ENCODE measurements at regions not wholly inside any gene's neighbourhood (a gene's known extent, or its start where the extent isn't known, plus 50 kb on each side); places are given as distances from the start of the nearest gene placed in this dataset.
"Not testable (repeated sequence)": the region's sequence is repeated elsewhere in the genome, so short reads cannot be mapped to it uniquely, and the experiment has no call there.

DNA sequence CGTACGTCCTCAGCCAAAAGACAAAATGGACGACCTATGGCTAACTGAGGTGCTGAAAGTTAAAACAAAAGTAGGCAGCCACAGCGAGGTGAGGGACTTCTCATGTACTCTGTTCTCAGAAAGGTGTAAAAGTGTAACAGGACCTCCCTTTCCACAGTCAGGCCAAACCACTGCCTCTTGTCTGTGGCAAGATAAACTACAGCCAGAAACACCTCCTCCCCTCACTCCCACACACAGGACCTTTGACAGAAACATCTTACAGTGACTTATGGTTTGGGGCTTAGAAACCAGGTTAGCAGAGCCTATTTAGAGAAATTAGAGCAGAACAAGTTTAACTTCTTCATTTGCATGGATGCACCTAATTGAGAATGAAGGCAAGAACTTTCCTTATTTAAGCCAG, 499.1 kb upstream of the GRIN3A start:
- no peak for ATAC-seq
- H3K9me3 Mint-ChIP-seq = no peaks in the 10 kb centered on the region
- H3K27me3 Mint-ChIP-seq = no peaks in the 10 kb centered on the region
- no peak overlapping the region for H3K27ac Mint-ChIP-seq
- no peaks in the 10 kb centered on the region for H3K4me1 Mint-ChIP-seq
- no peaks in the 10 kb centered on the region for H3K36me3 Mint-ChIP-seq
- no peak overlapping the region for H3K4me3 Mint-ChIP-seq

GRCh38 chr9:102237094-102237493, 498.6 kb upstream of the GRIN3A start:
- Mint-ChIP-seq H3K9me3 (no peaks in the 10 kb centered on the region), H3K4me3 (no peak overlapping the region), H3K4me1 (no peaks in the 10 kb centered on the region), H3K36me3 (no peaks in the 10 kb centered on the region), H3K27ac (no peak overlapping the region), H3K27me3 (no peaks in the 10 kb centered on the region)
- no peak for ATAC-seq

GRCh38 chr9:102227416-102227815, 489.0 kb upstream of the GRIN3A start:
- not testable (repeated sequence) for H3K36me3 Mint-ChIP-seq, H3K9me3 Mint-ChIP-seq, H3K4me3 Mint-ChIP-seq, H3K27me3 Mint-ChIP-seq, H3K27ac Mint-ChIP-seq, ATAC-seq, H3K4me1 Mint-ChIP-seq

- H3K4me1 Mint-ChIP-seq = no peaks in the 10 kb centered on the region
- no peak overlapping the region for H3K27ac Mint-ChIP-seq
- no peaks in the 10 kb centered on the region for H3K9me3 Mint-ChIP-seq
- no peaks in the 10 kb centered on the region for H3K27me3 Mint-ChIP-seq
- ATAC-seq = no peak
- no peak overlapping the region for H3K4me3 Mint-ChIP-seq
- no peaks in the 10 kb centered on the region for H3K36me3 Mint-ChIP-seq
Measured at GRCh38 chr9:102225841-102226441, 487.5 kb upstream of the GRIN3A start.

DNA sequence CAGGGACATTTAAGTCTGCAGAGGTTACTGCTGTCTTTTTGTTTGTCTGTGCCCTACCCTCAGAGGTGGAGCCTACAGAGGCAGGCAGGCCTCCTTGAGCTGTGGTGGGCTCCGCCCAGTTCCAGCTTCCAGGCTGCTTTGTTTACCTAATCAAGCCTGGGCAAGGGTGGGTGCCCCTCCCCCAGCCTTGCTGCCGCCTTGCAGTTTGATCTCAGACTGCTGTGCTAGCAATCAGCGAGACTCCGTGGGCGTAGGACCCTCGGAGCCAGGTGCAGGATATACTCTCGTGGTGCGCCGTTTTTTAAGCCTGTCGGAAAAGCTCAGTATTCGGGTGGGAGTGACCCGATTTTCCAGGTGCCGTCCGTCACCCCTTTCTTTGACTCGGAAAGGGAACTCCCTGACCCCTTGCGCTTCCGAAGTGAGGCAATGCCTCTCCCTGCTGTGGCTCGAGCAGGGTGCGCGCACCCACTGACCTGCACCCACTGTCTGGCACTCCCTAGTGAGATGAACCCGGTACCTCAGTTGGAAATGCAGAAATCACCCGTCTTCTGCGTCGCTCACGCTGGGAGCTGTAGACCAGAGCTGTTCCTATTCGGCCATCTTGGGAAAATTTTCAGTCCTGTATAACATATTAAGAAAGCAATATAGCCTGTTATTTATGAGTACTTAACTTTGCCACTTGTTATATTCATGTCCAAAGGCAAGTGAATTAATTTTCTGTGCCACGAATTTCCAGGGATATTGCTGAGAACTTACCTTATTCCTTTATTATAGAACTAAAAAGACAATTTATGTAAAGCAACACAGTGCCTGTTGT, 485.1 kb upstream of the GRIN3A start:
- H3K4me1 Mint-ChIP-seq, ATAC-seq, H3K27ac Mint-ChIP-seq, H3K36me3 Mint-ChIP-seq, H3K27me3 Mint-ChIP-seq, H3K9me3 Mint-ChIP-seq, H3K4me3 Mint-ChIP-seq: not testable (repeated sequence)

DNA sequence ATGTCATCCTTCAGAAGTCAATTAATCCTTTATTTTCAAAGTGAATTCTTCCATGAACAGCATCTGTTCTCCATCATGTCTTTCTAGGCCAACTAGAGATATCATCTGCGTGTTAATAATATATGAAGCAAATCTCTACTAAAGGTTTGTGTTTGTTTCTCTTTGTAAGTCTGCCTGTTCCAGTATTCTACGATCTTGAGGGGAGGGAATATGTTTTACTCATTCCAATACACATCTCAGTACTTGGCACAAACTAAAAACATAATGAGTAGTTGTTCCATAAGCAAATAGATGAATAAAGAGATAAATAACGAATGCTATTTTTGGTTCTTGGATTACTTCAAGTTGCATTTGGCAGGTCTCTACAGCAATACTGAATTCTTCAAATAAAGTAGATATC, 470.7 kb upstream of the GRIN3A start:
- no peak for ATAC-seq

DNA sequence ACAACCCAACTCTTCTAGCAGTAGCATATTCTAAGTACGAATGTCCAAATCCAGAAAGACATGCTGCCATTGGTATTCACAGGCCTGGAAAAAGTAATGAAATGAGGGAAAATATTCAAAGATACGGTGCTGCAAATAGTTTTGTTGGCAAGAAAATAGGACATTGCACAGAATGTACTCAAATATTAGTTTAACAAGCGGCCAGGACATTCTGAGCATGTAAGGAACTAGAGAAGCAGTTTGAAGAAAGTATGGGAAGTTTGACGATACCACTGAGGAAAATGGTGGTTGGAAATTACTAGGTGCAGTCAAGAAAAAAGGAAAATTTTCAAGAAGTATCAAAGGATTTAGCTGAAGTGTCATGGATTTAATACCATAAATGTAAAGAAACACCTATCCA, 468.0 kb upstream of the GRIN3A start:
- Mint-ChIP-seq H3K4me3 (no peak overlapping the region), H3K4me1 (no peaks in the 10 kb centered on the region), H3K27me3 (no peaks in the 10 kb centered on the region), H3K9me3 (no peaks in the 10 kb centered on the region), H3K36me3 (no peaks in the 10 kb centered on the region), H3K27ac (no peak overlapping the region)
- ATAC-seq = no peak

More for the DNA sequence above, 470.7 kb upstream of the GRIN3A start:
- Mint-ChIP-seq H3K27me3 (no peaks in the 10 kb centered on the region), H3K9me3 (peaks cover 3% of the 10 kb centered on the region), H3K27ac (no peak overlapping the region), H3K36me3 (no peaks in the 10 kb centered on the region), H3K4me1 (no peaks in the 10 kb centered on the region), H3K4me3 (no peak overlapping the region)

DNA sequence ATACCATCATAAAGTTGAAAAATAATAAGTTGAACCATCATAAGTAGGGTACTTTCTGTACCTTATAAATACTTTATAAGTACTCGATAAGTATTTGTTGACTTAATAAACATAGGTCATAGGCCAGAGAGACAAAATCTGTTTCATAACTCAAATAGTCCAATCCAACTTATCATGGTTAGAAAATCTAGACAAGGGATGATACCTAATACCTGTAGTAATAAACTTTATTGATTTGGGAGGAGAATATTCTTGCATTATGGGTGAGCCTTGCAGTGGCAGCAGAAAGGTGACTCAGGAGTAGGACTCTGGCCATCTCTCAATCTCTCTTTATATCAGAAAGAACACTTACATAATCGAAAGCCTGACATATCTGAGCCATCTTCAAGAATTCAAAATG, 466.8 kb upstream of the GRIN3A start:
- ATAC-seq = no peak
- H3K27ac Mint-ChIP-seq = no peak overlapping the region
- no peaks in the 10 kb centered on the region for H3K4me1 Mint-ChIP-seq
- no peaks in the 10 kb centered on the region for H3K36me3 Mint-ChIP-seq
- H3K27me3 Mint-ChIP-seq = no peaks in the 10 kb centered on the region
- no peak overlapping the region for H3K4me3 Mint-ChIP-seq
- H3K9me3 Mint-ChIP-seq = no peaks in the 10 kb centered on the region

DNA sequence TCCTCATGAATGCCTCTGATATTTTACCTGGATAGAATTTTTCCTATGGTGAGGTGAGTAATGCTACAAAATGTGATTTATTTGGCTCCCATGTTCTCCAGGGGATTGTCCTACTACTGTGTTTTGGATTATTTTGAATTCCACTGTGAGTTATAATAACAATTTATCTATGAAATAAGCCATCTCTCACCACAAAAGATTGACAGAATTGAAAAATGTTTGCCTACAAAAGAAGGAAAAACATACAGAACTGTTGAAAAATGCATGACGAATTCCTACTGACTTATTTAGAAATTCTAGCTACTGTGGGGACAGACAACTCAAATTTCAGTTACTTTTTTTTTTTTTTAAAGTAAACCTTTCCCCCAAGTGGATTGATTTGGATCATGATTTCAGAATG, 463.7 kb upstream of the GRIN3A start:
- Mint-ChIP-seq H3K36me3 (no peaks in the 10 kb centered on the region), H3K27ac (no peak overlapping the region), H3K4me3 (no peak overlapping the region), H3K9me3 (peaks cover 10% of the 10 kb centered on the region), H3K27me3 (no peaks in the 10 kb centered on the region), H3K4me1 (no peaks in the 10 kb centered on the region)
- no peak for ATAC-seq

DNA sequence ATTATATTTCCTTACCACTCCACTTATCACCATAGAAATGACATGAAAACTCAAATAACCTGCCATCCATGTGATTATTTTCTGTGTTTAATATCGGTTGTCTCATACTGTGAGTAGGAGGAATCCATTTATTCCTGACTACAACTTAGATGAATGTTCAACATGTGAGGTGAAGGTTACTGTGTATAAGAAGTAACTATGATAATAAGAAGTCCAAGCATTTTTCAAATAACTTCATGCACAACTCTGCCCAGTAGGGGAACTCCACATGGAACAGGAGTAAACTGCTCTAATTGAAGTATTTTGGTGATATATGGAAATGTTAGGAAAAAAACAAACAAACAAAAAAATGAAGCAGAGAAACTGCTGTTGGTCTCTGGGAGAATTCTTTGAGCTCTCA, 447.5 kb upstream of the GRIN3A start:
- Mint-ChIP-seq H3K36me3 (no peaks in the 10 kb centered on the region), H3K9me3 (peaks cover 3% of the 10 kb centered on the region), H3K4me1 (no peaks in the 10 kb centered on the region), H3K27ac (no peak overlapping the region), H3K4me3 (no peak overlapping the region), H3K27me3 (no peaks in the 10 kb centered on the region)
- no peak for ATAC-seq

- no peaks in the 10 kb centered on the region for H3K27me3 Mint-ChIP-seq
- peaks cover 3% of the 10 kb centered on the region for H3K9me3 Mint-ChIP-seq
- no peak overlapping the region for H3K4me3 Mint-ChIP-seq
- H3K36me3 Mint-ChIP-seq = no peaks in the 10 kb centered on the region
- ATAC-seq = no peak
- no peaks in the 10 kb centered on the region for H3K4me1 Mint-ChIP-seq
- no peak overlapping the region for H3K27ac Mint-ChIP-seq
Measured at GRCh38 chr9:102185371-102185770, 446.9 kb upstream of the GRIN3A start.

DNA sequence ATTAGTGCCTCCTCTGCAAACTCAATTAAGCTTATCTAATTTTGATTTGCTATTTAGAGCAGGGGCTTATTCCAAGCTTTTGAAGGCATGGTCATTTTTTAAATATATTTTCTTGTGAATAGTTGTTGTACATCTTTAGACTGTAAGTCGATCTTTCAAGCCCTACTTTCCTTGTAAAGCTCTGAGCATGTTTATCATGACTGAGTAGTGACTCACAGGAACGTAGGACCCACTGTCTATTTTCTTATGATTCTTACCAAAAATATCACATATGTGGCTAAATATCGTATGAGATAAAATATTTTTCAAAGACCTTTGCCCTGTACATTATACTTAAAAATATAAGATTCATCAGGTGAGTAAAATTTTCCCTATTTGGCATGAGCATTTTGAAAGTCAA, 440.4 kb upstream of the GRIN3A start:
- no peaks in the 10 kb centered on the region for H3K36me3 Mint-ChIP-seq
- no peaks in the 10 kb centered on the region for H3K27me3 Mint-ChIP-seq
- no peak for ATAC-seq
- no peak overlapping the region for H3K4me3 Mint-ChIP-seq
- H3K4me1 Mint-ChIP-seq = no peaks in the 10 kb centered on the region
- peaks cover 12% of the 10 kb centered on the region for H3K9me3 Mint-ChIP-seq
- no peak overlapping the region for H3K27ac Mint-ChIP-seq

GRCh38 chr9:102174202-102174601, 435.8 kb upstream of the GRIN3A start:
- not testable (repeated sequence) for H3K4me3 Mint-ChIP-seq, H3K27ac Mint-ChIP-seq, ATAC-seq, H3K4me1 Mint-ChIP-seq, H3K27me3 Mint-ChIP-seq, H3K36me3 Mint-ChIP-seq
- peaks cover 14% of the 10 kb centered on the region for H3K9me3 Mint-ChIP-seq

DNA sequence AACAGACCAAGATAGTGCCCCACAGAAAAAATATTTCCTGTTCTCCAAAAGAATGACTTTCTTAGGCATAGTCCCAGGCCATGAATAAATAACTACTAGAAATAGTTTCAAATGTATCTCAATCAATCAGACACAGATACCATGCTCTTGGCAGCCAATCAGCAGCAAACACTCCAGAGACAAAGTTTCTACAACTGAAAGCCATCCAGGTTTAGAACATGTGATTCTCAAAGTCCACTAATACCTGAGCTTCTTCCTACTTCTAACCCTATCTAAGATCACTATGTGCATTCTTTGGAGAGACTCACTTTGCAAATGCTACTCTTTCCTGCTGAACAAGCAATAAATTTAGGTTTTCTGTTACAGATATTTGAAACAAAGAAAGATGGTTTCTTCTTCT, 425.8 kb upstream of the GRIN3A start:
- Mint-ChIP-seq H3K27me3 (no peaks in the 10 kb centered on the region), H3K27ac (no peak overlapping the region), H3K9me3 (no peaks in the 10 kb centered on the region), H3K4me1 (no peaks in the 10 kb centered on the region), H3K36me3 (no peaks in the 10 kb centered on the region), H3K4me3 (no peak overlapping the region)
- no peak for ATAC-seq

DNA sequence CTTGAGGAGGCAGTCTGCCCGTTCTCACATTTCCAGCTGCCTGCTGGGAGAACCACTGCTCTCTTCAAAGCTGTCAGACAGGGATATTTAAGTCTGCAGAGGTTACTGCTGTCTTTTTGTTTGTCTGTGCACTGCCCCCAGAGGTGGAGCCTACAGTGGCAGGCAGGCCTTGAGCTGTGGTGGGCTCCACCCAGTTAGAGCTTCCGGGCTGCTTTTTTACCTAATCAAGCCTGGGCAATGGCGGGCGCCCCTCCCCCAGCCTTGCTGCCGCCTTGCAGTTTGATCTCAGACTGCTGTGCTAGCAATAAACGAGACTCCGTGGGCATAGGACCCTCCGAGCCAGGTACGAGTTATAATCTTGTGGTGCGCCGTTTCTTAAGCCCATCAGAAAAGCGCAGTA, 414.6 kb upstream of the GRIN3A start:
- H3K9me3 Mint-ChIP-seq, H3K4me1 Mint-ChIP-seq, H3K27me3 Mint-ChIP-seq, H3K36me3 Mint-ChIP-seq, ATAC-seq, H3K27ac Mint-ChIP-seq, H3K4me3 Mint-ChIP-seq: not testable (repeated sequence)

GRCh38 chr9:102135768-102136167, 397.3 kb upstream of the GRIN3A start:
- H3K27ac Mint-ChIP-seq = no peak overlapping the region
- ATAC-seq = no peak
- no peaks in the 10 kb centered on the region for H3K9me3 Mint-ChIP-seq
- H3K4me3 Mint-ChIP-seq = no peak overlapping the region
- no peaks in the 10 kb centered on the region for H3K36me3 Mint-ChIP-seq
- H3K4me1 Mint-ChIP-seq = no peaks in the 10 kb centered on the region
- no peaks in the 10 kb centered on the region for H3K27me3 Mint-ChIP-seq
